Body of pancreas (tissue), 4 donors: ENCODE measurements at regions not wholly inside any gene's neighbourhood (a gene's known extent, or its start where the extent isn't known, plus 50 kb on each side); places are given as distances from the start of the nearest gene placed in this dataset.

ENCODE experiments used
- POLR2A ChIP-seq, 3 donors: fragments of 450-650 bp; IDR thresholded peaks; one replicate each; pipeline ENCODE4 v1.6.1; 2016; ENCODE audit warnings: antibody characterized with exemption in 3 of 3, mild to moderate bottlenecking in 2 of 3
- TF ChIP-seq, protein P1 (sequence below), 7 experiments: fragments of 450-650 bp in 4 of 7; fragments of 200-600 bp in 3 of 7; sonication (generic) in 3 of 7; IDR thresholded peaks; one replicate each; pipeline ENCODE4 v1.5.1; 2016 to 2019; ENCODE audit warnings: antibody characterized with exemption in 7 of 7

DNA sequence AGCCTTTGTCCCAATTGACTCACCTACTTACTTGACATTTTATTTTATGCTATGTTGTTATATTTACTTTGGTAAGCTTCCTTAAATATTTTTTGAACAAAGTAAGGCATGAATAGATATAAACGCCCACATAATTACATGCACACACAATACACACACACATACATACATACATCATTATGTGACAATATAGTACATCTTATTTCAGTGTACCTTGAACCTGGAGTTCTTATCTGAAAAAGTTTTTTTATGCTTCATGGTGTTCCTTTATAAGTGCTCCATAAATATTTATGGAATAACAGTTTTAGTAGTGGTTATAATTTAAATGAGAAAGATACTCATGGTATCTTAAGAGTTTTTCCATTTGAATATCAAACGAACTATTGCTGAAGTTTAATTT lies 102.8 kb upstream of the MTPN start:
- TF ChIP-seq, protein P1, sequence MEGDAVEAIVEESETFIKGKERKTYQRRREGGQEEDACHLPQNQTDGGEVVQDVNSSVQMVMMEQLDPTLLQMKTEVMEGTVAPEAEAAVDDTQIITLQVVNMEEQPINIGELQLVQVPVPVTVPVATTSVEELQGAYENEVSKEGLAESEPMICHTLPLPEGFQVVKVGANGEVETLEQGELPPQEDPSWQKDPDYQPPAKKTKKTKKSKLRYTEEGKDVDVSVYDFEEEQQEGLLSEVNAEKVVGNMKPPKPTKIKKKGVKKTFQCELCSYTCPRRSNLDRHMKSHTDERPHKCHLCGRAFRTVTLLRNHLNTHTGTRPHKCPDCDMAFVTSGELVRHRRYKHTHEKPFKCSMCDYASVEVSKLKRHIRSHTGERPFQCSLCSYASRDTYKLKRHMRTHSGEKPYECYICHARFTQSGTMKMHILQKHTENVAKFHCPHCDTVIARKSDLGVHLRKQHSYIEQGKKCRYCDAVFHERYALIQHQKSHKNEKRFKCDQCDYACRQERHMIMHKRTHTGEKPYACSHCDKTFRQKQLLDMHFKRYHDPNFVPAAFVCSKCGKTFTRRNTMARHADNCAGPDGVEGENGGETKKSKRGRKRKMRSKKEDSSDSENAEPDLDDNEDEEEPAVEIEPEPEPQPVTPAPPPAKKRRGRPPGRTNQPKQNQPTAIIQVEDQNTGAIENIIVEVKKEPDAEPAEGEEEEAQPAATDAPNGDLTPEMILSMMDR (IDR thresholded peaks at IDR 0.05) = no peak
- TF ChIP-seq POLR2A (IDR thresholded peaks at IDR 0.05) = no peak
